ENCODE measurements at regions not wholly inside any gene's neighbourhood (a gene's known extent, or its start where the extent isn't known, plus 50 kb on each side); places are given as distances from the start of the nearest gene placed in this dataset.

GRCh38 chr1:24996456-24996855, 66.4 kb upstream of the RUNX3 start:
- no peaks in the 10 kb centered on the region for H3K27me3 ChIP-seq (ENCODE audit: control insufficient read depth, insufficient read depth, low read length)
- H3K9ac ChIP-seq (ENCODE audit: insufficient read depth, low read length), result no peak overlapping the region
- no peaks in the 10 kb centered on the region for H3K36me3 ChIP-seq (ENCODE audit: control insufficient read depth, insufficient read depth, low read length)
- no peaks in the 10 kb centered on the region for H3K9me3 ChIP-seq (ENCODE audit: control insufficient read depth, insufficient read depth, low read depth, low read length)
- DNase-seq (ENCODE audit: low read depth in 2 of 2), result no peak
- H3K4me2 ChIP-seq (ENCODE audit: extremely low read depth, insufficient read depth, low read length), result no peak overlapping the region
- no peak overlapping the region for H3K4me3 ChIP-seq (replicated peaks in 1 of 4; ENCODE audit: control extremely low read depth in 1 of 4, insufficient read depth in 1 of 4, low read depth in 3 of 4, low read length in 4 of 4)
- TF ChIP-seq CTCF (conservative IDR thresholded peaks at IDR 0.05 in 1 of 2, IDR thresholded peaks at IDR 0.05 in 1 of 2; ENCODE audit: low read depth in 1 of 2, low read length in 2 of 2) (no peak), EZH2 (IDR thresholded peaks at IDR 0.05; ENCODE audit: low read length, missing control alignments) (no peak)
- H3K4me1 ChIP-seq (ENCODE audit: control insufficient read depth, extremely low read depth, insufficient read depth, low read length), result no peaks in the 10 kb centered on the region
- H3K79me2 ChIP-seq (ENCODE audit: control insufficient read depth, insufficient read depth, low read length), result no peaks in the 10 kb centered on the region
- H4K20me1 ChIP-seq (ENCODE audit: control insufficient read depth, extremely low read depth, insufficient read depth, low read length), result no peaks in the 10 kb centered on the region
- no peak overlapping the region for H3K27ac ChIP-seq (ENCODE audit: insufficient read depth, low read length)
- H2AFZ ChIP-seq (ENCODE audit: low read length), result no peak overlapping the region

GRCh38 chr1:24995661-24996060, 65.6 kb upstream of the RUNX3 start:
- no peaks in the 10 kb centered on the region for H3K9me3 ChIP-seq (ENCODE audit: control insufficient read depth, insufficient read depth, low read depth, low read length)
- no peak overlapping the region for H3K9ac ChIP-seq (ENCODE audit: insufficient read depth, low read length)
- H3K79me2 ChIP-seq (ENCODE audit: control insufficient read depth, insufficient read depth, low read length), result no peaks in the 10 kb centered on the region
- DNase-seq (ENCODE audit: low read depth in 2 of 2), result no peak
- no peaks in the 10 kb centered on the region for H3K4me1 ChIP-seq (ENCODE audit: control insufficient read depth, extremely low read depth, insufficient read depth, low read length)
- no peak overlapping the region for H2AFZ ChIP-seq (ENCODE audit: low read length)
- H3K27me3 ChIP-seq (ENCODE audit: control insufficient read depth, insufficient read depth, low read length), result no peaks in the 10 kb centered on the region
- H3K4me3 ChIP-seq (replicated peaks in 1 of 4; ENCODE audit: control extremely low read depth in 1 of 4, insufficient read depth in 1 of 4, low read depth in 3 of 4, low read length in 4 of 4), result no peak overlapping the region
- H3K36me3 ChIP-seq (ENCODE audit: control insufficient read depth, insufficient read depth, low read length), result no peaks in the 10 kb centered on the region
- H3K4me2 ChIP-seq (ENCODE audit: extremely low read depth, insufficient read depth, low read length), result no peak overlapping the region
- TF ChIP-seq CTCF (conservative IDR thresholded peaks at IDR 0.05 in 1 of 2, IDR thresholded peaks at IDR 0.05 in 1 of 2; ENCODE audit: low read depth in 1 of 2, low read length in 2 of 2), result no peak
- no peak for TF ChIP-seq EZH2 (IDR thresholded peaks at IDR 0.05; ENCODE audit: low read length, missing control alignments)
- no peaks in the 10 kb centered on the region for H4K20me1 ChIP-seq (ENCODE audit: control insufficient read depth, extremely low read depth, insufficient read depth, low read length)
- H3K27ac ChIP-seq (ENCODE audit: insufficient read depth, low read length), result no peak overlapping the region

GRCh38 chr1:24995140-24995539, 65.1 kb upstream of the RUNX3 start:
- Histone ChIP-seq H3K27me3 (ENCODE audit: control insufficient read depth, insufficient read depth, low read length) (no peaks in the 10 kb centered on the region), H3K9ac (ENCODE audit: insufficient read depth, low read length) (no peak overlapping the region), H3K27ac (ENCODE audit: insufficient read depth, low read length) (no peak overlapping the region), H3K4me2 (ENCODE audit: extremely low read depth, insufficient read depth, low read length) (no peak overlapping the region), H3K4me1 (ENCODE audit: control insufficient read depth, extremely low read depth, insufficient read depth, low read length) (no peaks in the 10 kb centered on the region), H3K4me3 (replicated peaks in 1 of 4; ENCODE audit: control extremely low read depth in 1 of 4, insufficient read depth in 1 of 4, low read depth in 3 of 4, low read length in 4 of 4) (no peak overlapping the region), H2AFZ (ENCODE audit: low read length) (no peak overlapping the region), H4K20me1 (ENCODE audit: control insufficient read depth, extremely low read depth, insufficient read depth, low read length) (no peaks in the 10 kb centered on the region), H3K79me2 (ENCODE audit: control insufficient read depth, insufficient read depth, low read length) (no peaks in the 10 kb centered on the region), H3K36me3 (ENCODE audit: control insufficient read depth, insufficient read depth, low read length) (no peaks in the 10 kb centered on the region), H3K9me3 (ENCODE audit: control insufficient read depth, insufficient read depth, low read depth, low read length) (no peaks in the 10 kb centered on the region)
- DNase-seq (ENCODE audit: low read depth in 2 of 2), result no peak
- TF ChIP-seq CTCF (conservative IDR thresholded peaks at IDR 0.05 in 1 of 2, IDR thresholded peaks at IDR 0.05 in 1 of 2; ENCODE audit: low read depth in 1 of 2, low read length in 2 of 2) (no peak), EZH2 (IDR thresholded peaks at IDR 0.05; ENCODE audit: low read length, missing control alignments) (no peak)
